ENCODE measurements at regions not wholly inside any gene's neighbourhood (a gene's known extent, or its start where the extent isn't known, plus 50 kb on each side); places are given as distances from the start of the nearest gene placed in this dataset.

- Histone ChIP-seq H3K4me1 (no peaks in the 10 kb centered on the region), H3K27me3 (no peaks in the 10 kb centered on the region), H3K9me3 (no peaks in the 10 kb centered on the region), H3K4me3 (ENCODE audit: low read depth, low read length) (no peak overlapping the region), H3K36me3 (no peaks in the 10 kb centered on the region)
- TF ChIP-seq CTCF (IDR thresholded peaks at IDR 0.05; ENCODE audit: low read depth, low read length), result no peak
- no peak for DNase-seq
Measured at GRCh38 chr6:25027221-25027916, 91.6 kb upstream of the RIPOR2 start.

- no peak overlapping the region for H3K4me3 ChIP-seq (ENCODE audit: low read depth, low read length)
- H3K9me3 ChIP-seq, result no peaks in the 10 kb centered on the region
- H3K27me3 ChIP-seq, result no peaks in the 10 kb centered on the region
- H3K4me1 ChIP-seq, result no peaks in the 10 kb centered on the region
- H3K36me3 ChIP-seq, result no peaks in the 10 kb centered on the region
- no peak for DNase-seq
- no peak for TF ChIP-seq CTCF (IDR thresholded peaks at IDR 0.05; ENCODE audit: low read depth, low read length)
Measured at GRCh38 chr6:25028328-25028727, 92.6 kb upstream of the RIPOR2 start.

DNA sequence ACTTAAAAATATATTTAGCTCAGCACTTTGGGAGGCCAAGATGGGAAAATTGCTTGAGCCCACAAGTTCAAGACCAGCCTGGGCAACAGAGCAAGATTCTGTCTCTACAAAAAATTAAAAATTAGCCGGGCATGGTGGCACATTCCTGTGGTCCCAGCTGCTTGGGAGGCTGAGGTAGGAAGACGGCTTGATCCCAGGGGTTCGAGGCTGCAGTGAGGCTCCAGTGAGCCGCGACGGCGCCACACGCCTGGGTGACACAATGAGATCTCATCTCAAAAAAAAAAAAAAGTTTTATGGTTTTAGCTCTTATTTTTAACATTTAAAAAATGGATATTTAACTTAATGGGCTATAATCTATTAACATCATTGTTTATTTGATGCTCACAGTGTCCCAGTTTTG, 97.2 kb upstream of the RIPOR2 start:
- TF ChIP-seq CTCF (IDR thresholded peaks at IDR 0.05; ENCODE audit: low read depth, low read length), result no peak
- Histone ChIP-seq H3K4me1 (no peaks in the 10 kb centered on the region), H3K36me3 (no peaks in the 10 kb centered on the region), H3K4me3 (ENCODE audit: low read depth, low read length) (no peak overlapping the region), H3K27me3 (no peaks in the 10 kb centered on the region), H3K9me3 (no peaks in the 10 kb centered on the region)
- DNase-seq, result no peak

DNA sequence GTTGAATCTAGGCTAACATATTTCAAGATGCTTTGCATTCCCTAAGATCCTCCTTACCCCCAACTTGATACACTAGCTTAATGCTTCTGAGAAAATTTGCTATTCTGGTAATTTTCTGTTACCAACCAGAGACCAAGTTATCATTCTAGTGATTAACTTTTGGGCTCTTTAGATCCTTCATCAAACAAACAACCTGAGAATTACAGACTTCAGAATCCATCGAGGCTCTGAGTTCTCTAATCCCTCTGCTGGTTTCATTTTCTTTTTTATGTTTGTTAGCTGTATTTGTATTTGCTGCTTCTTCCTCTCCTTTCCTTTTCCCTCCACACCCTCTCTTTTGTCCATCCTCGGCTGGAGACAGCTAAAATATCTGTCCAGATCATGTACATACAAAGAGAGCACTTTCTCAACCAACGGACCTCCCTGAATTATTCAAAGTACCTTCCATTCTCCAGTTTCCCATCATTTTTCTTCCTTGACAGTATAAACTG, 98.7 kb upstream of the RIPOR2 start:
- no peaks in the 10 kb centered on the region for H3K9me3 ChIP-seq
- no peaks in the 10 kb centered on the region for H3K27me3 ChIP-seq
- no peaks in the 10 kb centered on the region for H3K4me1 ChIP-seq
- H3K4me3 ChIP-seq (ENCODE audit: low read depth, low read length), result no peak overlapping the region
- no peaks in the 10 kb centered on the region for H3K36me3 ChIP-seq
- no peak for DNase-seq
- TF ChIP-seq CTCF (IDR thresholded peaks at IDR 0.05; ENCODE audit: low read depth, low read length), result no peak

GRCh38 chr6:25035174-25035511, 99.4 kb upstream of the RIPOR2 start:
- no peak for DNase-seq
- H3K4me1 ChIP-seq, result no peaks in the 10 kb centered on the region
- no peaks in the 10 kb centered on the region for H3K36me3 ChIP-seq
- no peak for TF ChIP-seq CTCF (IDR thresholded peaks at IDR 0.05; ENCODE audit: low read depth, low read length)
- no peaks in the 10 kb centered on the region for H3K9me3 ChIP-seq
- H3K4me3 ChIP-seq (ENCODE audit: low read depth, low read length), result no peak overlapping the region
- H3K27me3 ChIP-seq, result no peaks in the 10 kb centered on the region

- no peak for TF ChIP-seq CTCF (IDR thresholded peaks at IDR 0.05; ENCODE audit: low read depth, low read length)
- no peaks in the 10 kb centered on the region for H3K36me3 ChIP-seq
- H3K9me3 ChIP-seq, result no peaks in the 10 kb centered on the region
- no peak for DNase-seq
- no peaks in the 10 kb centered on the region for H3K4me1 ChIP-seq
- H3K27me3 ChIP-seq, result no peaks in the 10 kb centered on the region
- H3K4me3 ChIP-seq (ENCODE audit: low read depth, low read length), result no peak overlapping the region
Measured at GRCh38 chr6:25035512-25036435, 100.0 kb upstream of the RIPOR2 start.

Data from BE2C (cell line).